T-helper 2 cell (primary cell): ENCODE measurements at regions not wholly inside any gene's neighbourhood (a gene's known extent, or its start where the extent isn't known, plus 50 kb on each side); places are given as distances from the start of the nearest gene placed in this dataset.
"Not testable (repeated sequence)": the region's sequence is repeated elsewhere in the genome, so short reads cannot be mapped to it uniquely, and the experiment has no call there.

Source experiments
- DNase-seq, 5 experiments: peaks; one replicate each; pipeline versions ENCODE4 v3.0.0 to v3.0.0-alpha.2; 2012 to 2022

DNA sequence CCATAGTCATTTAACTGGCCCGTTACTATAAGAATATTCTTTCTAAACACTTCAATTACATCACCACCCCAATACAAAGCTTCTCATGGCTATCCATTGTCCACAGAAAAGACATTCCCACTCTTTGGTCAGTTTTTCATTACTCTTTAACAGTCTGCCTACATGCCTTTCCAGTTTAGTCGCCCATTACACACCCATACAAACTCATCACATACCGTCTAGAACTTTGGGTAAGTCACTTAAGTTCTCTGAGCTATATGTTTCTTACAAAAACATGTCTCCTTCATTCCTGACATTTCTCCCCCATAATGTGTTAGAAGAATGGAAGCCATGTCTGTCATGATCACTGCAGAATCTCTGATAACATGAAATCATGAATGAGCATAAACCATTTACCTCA lies 108.2 kb upstream of the STK17B start:
- no peak for DNase-seq

DNA sequence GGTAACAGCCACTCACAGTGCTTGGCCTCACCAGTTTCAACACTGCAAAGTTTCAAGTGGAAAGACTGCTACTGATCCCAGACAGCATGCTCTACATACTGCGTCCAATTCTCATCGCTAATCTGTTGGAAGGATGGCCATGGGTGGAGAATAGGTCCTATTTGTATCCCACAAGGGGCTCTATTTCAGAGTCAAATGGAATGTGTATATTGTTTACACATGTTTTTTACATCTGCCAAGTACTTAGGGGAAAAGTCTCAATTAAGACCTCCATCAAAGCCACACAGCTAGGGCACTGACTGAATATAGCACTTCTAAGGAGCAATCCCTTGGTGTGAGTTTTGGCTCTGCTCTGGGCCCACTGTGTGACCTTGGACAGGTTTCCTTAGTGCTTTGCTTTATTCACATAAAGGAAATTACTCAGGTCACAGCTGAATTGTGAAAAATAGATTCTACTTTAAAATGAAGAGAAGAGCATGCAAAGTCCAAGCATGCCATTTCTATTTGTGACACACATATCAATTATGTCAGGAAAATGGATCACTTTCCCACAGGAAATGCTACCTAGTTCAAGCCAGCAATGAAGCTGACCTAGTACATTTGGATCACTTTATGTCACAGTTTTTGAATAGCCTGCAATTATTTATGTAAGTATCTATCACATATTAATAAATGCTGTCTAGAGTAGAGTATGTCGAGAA lies 112.9 kb upstream of the STK17B start:
- DNase-seq = no peak

DNA sequence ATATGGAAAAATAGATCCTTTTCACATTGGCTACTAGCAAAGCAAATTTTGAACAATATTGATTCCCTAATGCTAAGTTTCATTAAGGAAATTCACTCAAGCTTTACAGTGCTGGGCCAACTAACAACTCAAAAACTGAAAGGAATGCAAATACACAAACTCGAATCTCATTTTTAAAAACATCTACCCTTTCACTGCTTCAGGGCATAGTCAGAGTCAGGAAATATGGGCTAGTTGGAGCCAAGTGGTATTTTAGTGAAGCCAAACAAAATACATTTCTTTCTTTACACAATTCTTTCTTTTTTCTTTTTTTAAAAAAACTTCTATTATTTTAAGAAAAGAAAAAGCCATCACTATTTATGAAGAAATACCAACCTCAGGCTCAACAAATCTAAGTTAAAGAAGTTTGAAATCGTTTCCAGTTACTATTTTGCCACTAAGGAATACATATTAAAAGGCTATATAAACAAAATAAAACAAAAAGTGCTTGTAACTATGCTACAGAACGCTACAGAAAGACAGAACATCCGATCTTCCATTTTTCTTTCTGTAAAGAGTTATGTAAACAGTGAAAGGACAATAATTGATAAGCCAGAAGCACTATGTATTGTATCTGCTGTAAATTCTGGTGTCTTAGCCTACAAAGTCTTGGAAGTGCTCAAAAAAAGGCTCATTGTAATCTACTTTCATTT lies 113.6 kb upstream of the STK17B start:
- DNase-seq = no peak

DNA sequence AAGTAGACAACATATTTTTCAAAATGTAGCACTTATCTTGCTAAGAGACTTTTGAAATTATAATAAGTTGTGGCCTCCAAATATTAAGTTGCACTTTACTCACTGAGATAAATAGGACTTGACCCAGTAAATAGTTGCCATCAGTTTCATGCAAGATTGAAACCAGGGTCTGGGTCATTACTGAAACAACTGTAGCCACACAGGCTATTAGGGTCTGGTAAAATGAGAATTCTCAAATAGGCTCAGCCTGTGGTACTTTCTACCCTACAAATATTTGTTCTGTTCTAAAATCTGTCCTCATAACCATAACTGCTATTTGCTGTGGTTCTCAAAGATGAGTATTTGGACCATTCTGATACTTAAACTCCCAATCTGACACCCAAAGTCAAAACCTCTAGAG lies 115.4 kb upstream of the STK17B start:
- no peak for DNase-seq

DNA sequence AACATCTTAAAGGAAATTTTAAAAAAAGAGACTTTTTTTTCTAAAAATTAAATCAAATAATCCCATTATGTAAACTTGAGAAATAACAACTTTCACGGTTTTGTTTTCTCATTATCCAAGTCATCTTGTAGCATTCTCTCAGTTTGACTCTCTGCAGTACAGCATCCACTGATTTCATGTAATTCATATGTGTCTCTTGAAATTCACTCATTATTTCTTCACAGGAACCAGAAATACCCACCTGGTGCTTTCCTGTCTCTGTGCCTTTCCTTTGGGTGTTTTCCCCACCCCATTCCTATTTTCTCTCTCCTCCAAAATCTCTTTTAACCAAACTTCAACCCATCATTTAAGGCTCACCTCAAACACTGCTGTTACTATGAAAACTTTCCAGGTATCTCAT lies 116.1 kb upstream of the STK17B start:
- no peak for DNase-seq

DNA sequence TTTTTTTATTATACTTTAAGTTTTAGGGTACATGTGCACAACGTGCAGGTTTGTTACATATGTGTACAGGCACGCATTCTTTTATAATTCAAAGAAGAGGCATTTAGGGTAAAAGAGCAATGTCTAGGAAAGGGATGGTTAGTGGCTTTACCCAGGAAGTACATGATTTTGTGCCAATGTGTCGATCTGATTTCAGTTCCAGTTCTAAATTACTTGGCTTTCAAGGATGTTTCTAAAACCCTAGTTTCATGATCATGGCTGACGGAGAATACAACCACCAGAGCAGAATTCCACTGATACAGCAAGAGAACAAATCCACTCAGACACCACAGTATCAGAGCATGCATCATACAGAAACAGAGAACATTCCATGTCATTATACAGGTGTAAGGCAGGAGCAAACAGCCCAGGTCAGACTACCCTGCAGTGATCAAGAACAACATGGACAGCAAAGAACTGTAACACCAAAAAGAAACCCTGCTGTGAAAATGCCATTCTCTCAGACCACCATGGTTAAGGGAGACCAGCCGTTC lies 116.7 kb upstream of the STK17B start:
- DNase-seq = peak in 1 of 5 experiments; percentile 57

DNA sequence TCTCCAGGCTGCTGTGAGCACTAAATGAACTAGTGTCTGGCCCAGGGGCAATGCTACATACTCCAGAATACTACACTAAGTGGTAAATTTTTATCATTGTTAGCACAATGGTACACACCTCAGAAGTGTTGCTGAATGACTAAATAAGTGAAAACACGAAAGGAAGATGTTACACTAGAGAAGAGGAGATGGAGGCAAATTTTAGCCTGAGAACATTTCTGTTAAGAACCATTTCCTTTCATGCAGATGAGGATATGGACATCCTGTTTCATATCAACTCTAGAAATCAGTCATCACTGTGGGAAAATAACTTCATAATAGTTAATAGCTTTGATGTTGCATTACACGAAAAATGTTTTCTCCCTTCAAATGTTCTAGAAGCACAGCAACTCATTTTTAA lies 117.6 kb upstream of the STK17B start:
- peak in 1 of 5 experiments; percentile 88 for DNase-seq

DNA sequence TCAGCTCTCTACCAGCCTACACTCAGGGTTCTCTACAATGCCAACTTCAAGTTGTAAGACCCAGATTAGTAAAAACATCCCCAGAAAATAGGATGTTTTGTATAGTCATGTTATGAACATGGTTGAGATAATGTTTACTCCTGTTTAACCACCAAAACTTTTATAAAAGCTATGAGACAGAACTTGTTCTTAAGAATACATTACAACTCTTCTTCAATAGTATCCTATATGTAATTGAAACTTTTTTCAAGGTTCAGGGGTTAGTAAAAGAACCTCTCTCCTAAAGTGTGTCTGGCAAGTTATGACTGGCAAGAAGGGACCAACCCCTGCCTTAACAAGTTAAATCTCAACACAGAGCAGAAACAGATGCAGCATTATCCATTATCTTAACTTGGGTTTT lies 118.8 kb upstream of the STK17B start:
- peak in 1 of 5 experiments; percentile 71 for DNase-seq

DNA sequence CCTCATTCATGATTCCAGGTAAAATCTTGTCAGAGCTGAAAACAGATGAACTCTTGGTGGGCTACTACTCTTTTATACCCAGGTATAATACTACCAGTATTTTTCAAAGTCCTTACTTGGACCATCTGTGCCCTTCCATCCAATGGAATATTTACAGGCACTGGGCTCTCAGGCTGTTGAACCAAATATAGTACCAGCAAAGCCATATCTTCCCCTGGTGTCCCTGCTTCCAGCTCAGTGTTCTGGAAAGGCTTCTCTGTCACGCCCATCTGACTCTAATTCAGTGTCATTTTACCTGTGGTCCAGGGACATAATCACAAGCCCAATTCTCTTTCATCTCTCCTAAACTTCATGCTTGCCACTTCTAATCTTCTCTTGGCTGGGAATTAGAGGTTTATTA lies 119.2 kb upstream of the STK17B start:
- no peak for DNase-seq

DNA sequence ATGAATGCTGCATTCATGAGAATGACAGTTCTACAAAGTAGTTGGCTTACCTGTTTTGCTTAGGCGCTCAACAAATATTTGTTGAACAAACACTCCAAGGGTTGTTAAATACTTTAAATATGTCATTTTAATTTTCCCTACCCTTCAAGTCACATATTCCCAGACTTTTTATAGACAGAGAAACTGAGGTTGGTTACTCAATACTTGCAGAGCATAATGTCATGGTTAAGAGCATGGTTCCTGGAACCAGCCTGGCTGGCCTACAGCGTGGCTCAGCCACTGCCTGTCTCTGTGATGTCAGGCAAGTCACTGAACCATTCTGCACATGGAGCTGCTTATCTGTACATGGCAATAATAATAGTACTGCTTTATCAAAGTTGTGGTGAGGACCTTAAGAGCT lies 120.0 kb upstream of the STK17B start:
- DNase-seq = peak in 1 of 5 experiments; percentile 48

DNA sequence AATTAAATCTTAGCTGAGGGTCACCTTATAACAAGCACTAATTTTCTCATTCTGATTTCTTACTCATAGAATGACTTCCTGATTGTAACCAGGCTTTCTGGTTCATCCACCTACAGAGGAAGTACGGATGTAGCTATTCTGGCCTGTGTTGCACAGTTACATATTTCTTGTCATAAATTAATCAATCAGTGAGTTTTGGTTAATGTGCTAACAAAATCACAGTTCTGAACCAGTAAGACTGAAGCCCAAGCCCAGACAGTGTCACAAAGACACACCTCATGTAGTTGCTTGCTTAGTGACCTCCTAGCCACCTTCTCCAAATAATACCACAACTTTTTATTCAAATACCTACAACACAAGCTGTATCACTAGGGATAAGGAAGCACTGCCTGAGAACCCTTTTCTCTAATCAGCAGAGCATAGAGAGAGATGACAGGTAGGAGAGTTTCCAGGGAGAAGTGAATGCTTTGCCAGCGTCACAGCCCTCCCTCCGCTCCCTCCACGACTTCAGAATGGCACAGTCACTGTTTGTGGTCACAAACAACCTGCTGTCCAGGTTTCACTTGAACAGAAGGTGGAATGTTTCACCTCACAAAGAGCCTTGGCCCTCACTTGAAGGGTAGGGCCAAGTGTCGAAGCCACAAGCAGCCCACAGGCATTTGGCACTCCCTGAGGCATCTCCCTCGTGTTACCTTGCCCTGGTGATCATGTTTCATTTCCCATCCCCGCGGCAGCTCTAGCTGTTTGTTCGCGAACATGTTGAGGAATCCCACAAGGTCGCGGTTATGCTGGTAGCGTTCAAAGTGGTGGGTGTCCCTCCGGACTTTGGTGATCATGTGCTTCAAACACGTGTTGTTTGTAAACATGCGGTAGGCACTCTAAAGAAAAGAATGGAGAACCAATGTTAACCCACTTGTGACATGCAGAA lies 120.8 kb upstream of the STK17B start:
- DNase-seq = peak in 1 of 5 experiments; percentile 52

DNA sequence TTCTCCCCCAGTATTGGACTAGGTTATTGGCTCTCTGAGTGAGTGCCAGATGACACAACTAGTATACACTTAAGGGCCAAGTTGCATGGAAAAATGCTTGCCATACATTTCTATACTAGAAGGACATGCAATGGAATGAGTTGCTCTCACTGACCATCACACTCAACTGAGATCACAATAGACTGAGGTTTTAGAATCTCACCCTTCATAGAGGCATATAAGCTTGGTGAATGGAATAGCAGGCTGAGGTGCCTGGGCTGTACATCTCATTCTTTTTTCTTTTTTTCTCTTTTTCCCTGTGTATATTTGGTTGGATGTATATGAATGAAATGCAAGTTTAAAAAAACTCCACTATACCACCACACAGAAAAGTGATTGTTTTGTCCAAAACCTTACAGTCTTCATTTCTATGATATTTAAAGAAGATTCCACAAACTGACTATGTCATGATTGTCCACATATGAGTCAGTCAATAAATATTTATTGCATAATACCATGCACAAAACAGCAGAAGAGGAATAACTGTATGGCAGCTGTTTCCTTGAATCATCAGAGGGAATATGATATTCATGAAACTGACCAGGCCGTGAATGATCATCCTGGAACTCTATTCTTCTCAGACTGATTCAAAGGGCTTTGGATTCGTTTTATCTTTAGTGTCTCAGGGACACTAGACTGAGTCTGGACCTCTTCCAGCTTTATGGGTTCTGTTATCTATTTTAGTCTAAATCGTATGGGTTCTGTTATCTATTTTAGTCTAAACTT lies 122.6 kb upstream of the STK17B start:
- no peak for DNase-seq

DNA sequence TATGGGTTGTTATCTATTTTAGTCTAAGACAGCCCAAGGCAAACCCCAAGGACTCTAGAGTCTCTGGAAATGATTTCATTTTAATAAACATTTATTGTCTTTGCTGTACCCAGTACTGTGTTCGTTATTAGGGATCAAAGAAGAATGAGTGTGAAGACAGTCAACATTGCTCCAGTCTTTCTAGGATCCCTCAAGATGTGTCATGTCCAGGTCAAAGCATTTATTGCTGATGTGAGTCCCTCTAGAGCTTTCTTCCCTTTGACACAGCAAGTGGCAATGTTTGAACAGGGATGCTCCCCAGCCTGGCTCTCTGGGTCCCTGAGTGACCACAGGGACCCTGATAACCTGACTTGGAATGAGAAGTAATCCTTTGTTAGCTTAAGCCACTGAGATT lies 123.1 kb upstream of the STK17B start:
- no peak for DNase-seq

DNA sequence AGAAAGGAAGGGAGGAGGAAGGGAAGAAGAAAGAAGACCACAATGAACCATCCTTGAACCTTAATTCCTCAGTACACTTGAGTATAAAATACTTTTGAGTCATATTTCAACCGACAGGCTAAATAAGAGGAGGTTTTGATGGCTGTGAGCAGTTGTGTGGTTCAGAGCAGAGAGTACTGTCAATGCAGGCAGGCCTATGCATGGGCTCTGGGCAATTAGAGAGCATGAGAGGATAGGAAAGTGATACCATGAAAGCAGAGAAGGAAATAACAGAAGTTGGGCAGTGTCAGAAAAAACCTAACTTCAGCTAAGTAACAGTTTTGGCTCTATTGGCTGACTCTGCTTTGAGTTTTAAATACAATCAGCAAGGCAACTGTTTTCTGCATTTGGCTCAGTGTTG lies 123.6 kb upstream of the STK17B start:
- peak in 1 of 5 experiments; percentile 48 for DNase-seq

DNA sequence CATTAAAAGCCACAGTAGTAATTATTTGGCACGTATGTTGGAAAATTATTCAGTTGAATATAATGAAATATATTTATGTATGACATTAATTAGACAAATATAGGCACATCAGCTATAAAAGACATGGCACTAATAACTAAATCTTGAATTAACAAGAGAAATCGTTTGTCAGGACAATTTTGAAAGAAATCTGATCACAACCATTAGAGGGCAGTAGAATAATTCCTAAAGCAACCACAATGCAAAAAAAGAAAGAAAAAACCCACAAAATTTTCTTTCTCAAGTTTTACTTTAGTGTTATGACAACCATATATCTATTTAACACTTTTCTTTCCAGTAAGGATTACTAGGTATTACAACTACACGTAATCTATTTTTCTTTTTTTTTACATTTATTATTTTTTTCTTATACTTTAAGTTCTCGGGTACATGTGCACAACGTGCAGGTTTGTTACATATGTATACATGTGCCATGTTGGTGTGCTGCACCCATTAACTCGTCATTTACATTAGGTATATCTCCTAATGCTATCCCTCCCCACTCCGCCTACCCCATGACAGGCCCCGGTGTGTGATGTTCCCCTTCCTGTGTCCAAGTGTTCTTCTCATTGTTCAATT lies 126.8 kb upstream of the STK17B start:
- not testable (repeated sequence) for DNase-seq

DNA sequence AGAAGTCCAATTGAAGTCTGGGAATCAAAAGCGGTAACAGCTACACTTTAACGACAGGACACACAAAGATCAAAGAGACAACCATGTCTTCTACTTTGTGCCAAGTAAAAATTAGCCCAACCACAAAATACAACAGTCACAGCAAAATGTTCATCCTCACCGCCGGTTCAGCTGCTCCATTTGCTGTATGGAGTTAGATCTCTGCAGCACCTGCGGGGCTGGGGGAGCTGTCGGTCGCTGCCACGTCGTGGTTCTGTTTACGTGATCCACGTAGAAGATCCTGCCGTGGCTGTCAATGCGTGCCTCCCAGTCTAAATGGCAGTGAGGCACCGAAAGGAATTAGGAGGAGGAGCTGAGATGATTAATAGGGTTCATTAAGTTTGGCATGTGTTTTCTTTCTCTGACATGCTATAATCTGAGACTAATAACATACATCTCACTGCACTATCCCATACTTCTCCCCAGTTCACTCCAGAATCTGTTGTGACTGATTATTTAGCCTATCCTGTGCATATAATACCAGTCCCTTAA lies 136.5 kb upstream of the STK17B start:
- no peak for DNase-seq

DNA sequence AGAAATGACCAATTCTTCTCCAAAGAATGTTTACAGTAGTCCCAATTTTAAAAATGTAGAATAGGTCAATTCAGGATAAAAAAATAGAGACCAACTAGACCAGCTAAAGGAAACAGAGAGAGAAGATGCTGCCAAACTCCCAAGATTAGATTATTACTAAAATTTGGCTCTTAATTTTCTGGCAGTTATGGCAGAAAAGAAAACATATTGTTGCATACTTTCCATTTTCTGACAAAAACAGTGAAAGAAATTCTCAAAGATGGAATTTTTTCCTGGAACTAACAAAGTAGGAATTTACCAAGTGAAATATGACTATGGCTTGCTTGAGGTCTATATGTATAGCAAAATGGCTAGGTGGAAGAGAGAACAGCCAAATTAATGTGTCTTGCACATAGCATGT lies 138.3 kb upstream of the STK17B start:
- DNase-seq = no peak

DNA sequence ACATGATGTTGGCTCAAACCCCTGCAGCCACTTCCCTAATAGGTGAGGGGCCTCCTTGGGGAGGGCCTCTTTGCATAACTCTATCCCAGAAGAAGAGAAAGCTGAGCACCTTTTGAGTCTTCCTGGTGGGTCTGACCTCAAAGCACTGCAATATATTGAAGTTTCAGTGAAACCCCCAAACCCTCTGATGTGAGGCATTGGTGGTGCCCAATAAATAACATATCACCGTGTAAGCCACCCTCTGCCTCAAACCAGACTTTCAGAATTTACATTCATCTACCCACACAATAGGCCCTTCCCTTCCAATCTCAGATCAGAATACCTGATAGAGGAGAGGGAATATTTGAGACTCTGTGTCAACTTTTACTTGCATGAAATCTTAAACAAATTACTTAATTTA lies 142.8 kb upstream of the STK17B start:
- no peak for DNase-seq

DNA sequence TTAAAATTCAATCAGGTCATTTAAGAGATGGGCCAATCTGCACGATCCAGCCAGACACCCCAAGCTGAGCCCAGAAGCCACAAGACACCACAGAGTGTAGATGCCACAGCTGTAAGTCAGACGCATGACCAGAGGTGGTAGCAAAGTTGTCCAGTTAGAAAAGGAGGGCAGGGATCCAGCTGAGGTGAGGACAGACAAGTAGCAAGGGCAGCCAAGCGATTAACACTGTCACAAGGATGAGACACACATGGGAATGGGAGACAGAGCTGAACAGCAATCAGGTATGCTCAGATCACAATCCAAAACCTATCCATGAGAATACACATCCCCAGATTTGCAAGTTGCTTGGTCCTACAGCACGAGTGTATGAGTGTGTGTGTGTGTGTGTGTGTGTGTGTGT lies 143.4 kb upstream of the STK17B start:
- DNase-seq = no peak

DNA sequence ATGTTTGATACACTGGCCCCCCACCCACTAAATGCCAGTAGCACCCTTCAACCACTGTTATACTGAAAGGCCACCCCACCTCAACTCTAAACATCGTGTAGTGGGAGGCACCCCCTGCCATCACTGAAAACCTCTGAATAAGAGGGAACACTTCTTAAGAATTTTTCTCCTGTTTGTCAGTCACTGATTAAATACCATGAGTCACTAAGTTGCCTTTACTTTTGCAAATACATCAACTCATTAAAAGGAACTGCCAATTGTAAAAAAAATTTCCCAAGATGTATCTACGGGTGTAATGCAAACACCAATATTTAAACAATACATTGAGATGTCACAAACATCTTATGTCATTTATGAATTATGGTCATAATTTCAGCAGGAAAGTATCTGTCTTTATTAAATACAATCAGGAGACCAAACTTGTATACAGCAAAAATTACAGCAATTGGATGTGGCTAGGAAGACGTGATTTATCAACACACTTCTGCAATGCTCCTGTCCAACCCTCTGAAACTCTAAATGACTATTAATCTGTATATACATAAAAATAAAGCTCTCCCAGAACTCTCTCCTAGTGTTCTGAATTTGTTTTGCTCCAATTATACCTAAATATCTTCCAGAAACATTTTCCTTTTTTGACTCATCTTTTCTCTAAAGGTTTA lies 144.1 kb upstream of the STK17B start:
- DNase-seq = no peak

DNA sequence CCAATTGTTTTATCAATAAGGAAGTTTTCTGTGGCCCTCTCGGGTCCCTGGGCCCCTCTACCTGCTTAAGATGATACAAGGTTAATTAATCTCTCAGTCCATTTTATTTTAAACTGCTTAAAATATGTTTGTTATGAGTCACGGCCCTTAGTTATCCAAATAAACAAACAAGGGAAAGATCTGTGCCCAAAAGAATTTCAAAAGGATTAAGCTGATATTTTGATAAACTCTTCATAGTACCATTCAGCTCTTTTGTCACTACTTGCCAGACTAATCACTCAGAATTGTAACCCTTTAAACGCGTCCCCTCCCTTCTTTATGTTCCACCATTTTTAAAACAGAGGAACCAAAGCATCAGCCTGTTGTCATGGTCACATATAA lies 144.7 kb upstream of the STK17B start:
- DNase-seq = no peak
